OCI-LY7 (cell line): ENCODE measurements at regions not wholly inside any gene's neighbourhood (a gene's known extent, or its start where the extent isn't known, plus 50 kb on each side); places are given as distances from the start of the nearest gene placed in this dataset.
"Not testable (repeated sequence)": the region's sequence is repeated elsewhere in the genome, so short reads cannot be mapped to it uniquely, and the experiment has no call there.

ENCODE experiments used
- EZH2phosphoT487 ChIP-seq: fragments of 200-600 bp; sonication (generic); IDR thresholded peaks from 2 replicates; pipeline ENCODE4 v1.6.1; 2018; ENCODE audit warnings: low read depth, borderline replicate concordance, mild to moderate bottlenecking, mixed run types, antibody characterized with exemption, low read length, moderate library complexity, mixed read lengths
- TF ChIP-seq, protein P1 (sequence below): fragments of 200-600 bp; sonication (generic); conservative IDR thresholded peaks from 2 replicates; pipeline ENCODE4 v1.5.1; 2014; ENCODE audit warnings: mild to moderate bottlenecking, antibody characterized with exemption, low read length, moderate library complexity, mixed read lengths

DNA sequence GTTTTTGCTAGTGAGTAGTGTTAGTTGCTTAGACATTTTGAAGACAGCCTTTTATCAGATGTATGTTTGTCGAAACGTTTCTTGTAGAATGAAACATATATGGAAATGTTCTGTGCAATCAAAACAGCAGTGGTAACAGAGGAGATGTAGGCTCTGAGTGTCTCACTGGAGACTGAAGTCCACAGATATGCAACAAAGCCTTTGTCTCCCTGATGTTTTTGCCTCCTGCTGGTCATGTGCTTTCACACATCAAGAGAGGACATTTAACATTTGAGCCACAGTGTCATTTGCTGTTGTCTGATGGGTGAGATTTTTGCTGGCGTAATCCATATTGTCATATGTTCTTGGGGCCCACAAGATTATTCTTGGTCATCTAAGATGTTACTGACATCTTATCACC is 101.7 kb downstream of the POTEM start:
- TF ChIP-seq, protein P1, sequence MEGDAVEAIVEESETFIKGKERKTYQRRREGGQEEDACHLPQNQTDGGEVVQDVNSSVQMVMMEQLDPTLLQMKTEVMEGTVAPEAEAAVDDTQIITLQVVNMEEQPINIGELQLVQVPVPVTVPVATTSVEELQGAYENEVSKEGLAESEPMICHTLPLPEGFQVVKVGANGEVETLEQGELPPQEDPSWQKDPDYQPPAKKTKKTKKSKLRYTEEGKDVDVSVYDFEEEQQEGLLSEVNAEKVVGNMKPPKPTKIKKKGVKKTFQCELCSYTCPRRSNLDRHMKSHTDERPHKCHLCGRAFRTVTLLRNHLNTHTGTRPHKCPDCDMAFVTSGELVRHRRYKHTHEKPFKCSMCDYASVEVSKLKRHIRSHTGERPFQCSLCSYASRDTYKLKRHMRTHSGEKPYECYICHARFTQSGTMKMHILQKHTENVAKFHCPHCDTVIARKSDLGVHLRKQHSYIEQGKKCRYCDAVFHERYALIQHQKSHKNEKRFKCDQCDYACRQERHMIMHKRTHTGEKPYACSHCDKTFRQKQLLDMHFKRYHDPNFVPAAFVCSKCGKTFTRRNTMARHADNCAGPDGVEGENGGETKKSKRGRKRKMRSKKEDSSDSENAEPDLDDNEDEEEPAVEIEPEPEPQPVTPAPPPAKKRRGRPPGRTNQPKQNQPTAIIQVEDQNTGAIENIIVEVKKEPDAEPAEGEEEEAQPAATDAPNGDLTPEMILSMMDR: not testable (repeated sequence)
- not testable (repeated sequence) for TF ChIP-seq EZH2phosphoT487
